MCF 10A (cell line): ENCODE measurements at regions not wholly inside any gene's neighbourhood (a gene's known extent, or its start where the extent isn't known, plus 50 kb on each side); places are given as distances from the start of the nearest gene placed in this dataset.
A peak's percentile ranks its signal among the peaks of the same experiment; 100 is the strongest.

ENCODE experiments used
- BruUV-seq: library from RNA; stranded (reverse); fragments of 400-500 nt; replicated peaks from 2 replicates; lab custom pipeline; 2021; lab: Mats Ljungman, UMichigan
- CTCF ChIA-PET: fragments of 300-600 bp; sonication (Branson Sonifier 250); formaldehyde crosslinking; extraction: SDS; loops from one replicate; lab custom pipeline; 2021; ENCODE audit warnings: antibody characterized with exemption, inconsistent platforms; lab: Yijun Ruan, JAX
- POLR2A ChIA-PET: fragments of 300-600, 350-650 bp; sonication (Branson Sonifier 250); formaldehyde crosslinking; extraction: SDS; loops from one replicate; lab custom pipeline; 2020; ENCODE audit warnings: antibody characterized with exemption, inconsistent platforms; lab: Yijun Ruan, JAX
- DNase-seq: peaks from one replicate; pipeline ENCODE4 v3.0.0-alpha.2; 2018; ENCODE audit not compliant: unreplicated experiment
- H3K27ac Mint-ChIP-seq: one replicate; pipeline ENCODE4 v1.8.0; 2022; ENCODE audit warnings: mild to moderate bottlenecking, low read depth, mixed read lengths; ENCODE audit not compliant: unreplicated experiment
- H3K27me3 Mint-ChIP-seq: one replicate; pipeline ENCODE4 v1.8.0; 2022; ENCODE audit warnings: mixed read lengths; ENCODE audit not compliant: insufficient read depth, unreplicated experiment
- H3K36me3 Mint-ChIP-seq: one replicate; pipeline ENCODE4 v1.8.0; 2022; ENCODE audit warnings: mild to moderate bottlenecking, moderate library complexity, mixed read lengths; ENCODE audit not compliant: insufficient read depth, unreplicated experiment
- H3K4me1 Mint-ChIP-seq: one replicate; pipeline ENCODE4 v1.8.0; 2022; ENCODE audit warnings: mixed read lengths; ENCODE audit not compliant: insufficient read depth, unreplicated experiment
- H3K4me3 Mint-ChIP-seq: one replicate; pipeline ENCODE4 v1.8.0; 2022; ENCODE audit warnings: mild to moderate bottlenecking, moderate library complexity, mixed read lengths; ENCODE audit not compliant: unreplicated experiment
- H3K9me3 Mint-ChIP-seq: one replicate; pipeline ENCODE4 v1.8.0; 2022; ENCODE audit warnings: mixed read lengths; ENCODE audit not compliant: unreplicated experiment
- CTCF ChIP-seq: fragments of 200-600 bp; IDR thresholded peaks from one replicate; pipeline ENCODE4 v1.8.0; 2022; ENCODE audit warnings: antibody characterized with exemption, mild to moderate bottlenecking; ENCODE audit not compliant: unreplicated experiment
- intact Hi-C: fragments of 100-400 bp; cut with micrococcal nuclease; formaldehyde crosslinking; loops from 2 replicates; pipeline ENCODE4 v1.14.1; 2022

- TF ChIP-seq CTCF: peak; percentile 6
- Mint-ChIP-seq H3K27ac (no peak overlapping the region), H3K4me3 (no peak overlapping the region), H3K27me3 (no peaks in the 10 kb centered on the region), H3K4me1 (peaks cover 6% of the 10 kb centered on the region), H3K9me3 (peaks cover 11% of the 10 kb centered on the region), H3K36me3 (no peaks in the 10 kb centered on the region)
- ChIA-PET CTCF (no interaction called here), POLR2A (no interaction called here)
- no TSS peak for BruUV-seq
- intact Hi-C loops: no loop called here
- DNase-seq: no peak
These were observed 1180.4 kb downstream of the CDH9 start for GRCh38 chr5:25858019-25858418.

- no peak for DNase-seq
- peak overlapping the region; percentile 29 for H3K4me3 Mint-ChIP-seq
- no peaks in the 10 kb centered on the region for H3K27me3 Mint-ChIP-seq
- no peak for TF ChIP-seq CTCF
- ChIA-PET POLR2A (no interaction called here), CTCF (interaction anchor here (1.0 kb wide), 1 partner anchor 478 kb away, joined by 3 read pairs; no protein-coding TSS in a partner anchor)
- intact Hi-C loops: no loop called here
- H3K4me1 Mint-ChIP-seq: peaks cover 17% of the 10 kb centered on the region
- peaks cover 5% of the 10 kb centered on the region for H3K9me3 Mint-ChIP-seq
- BruUV-seq: no TSS peak
- no peak overlapping the region for H3K27ac Mint-ChIP-seq
- H3K36me3 Mint-ChIP-seq: peaks cover 5% of the 10 kb centered on the region
These were observed 1187.1 kb downstream of the CDH9 start for GRCh38 chr5:25851301-25851700.

- H3K36me3 Mint-ChIP-seq: peaks cover 5% of the 10 kb centered on the region
- ChIA-PET CTCF (interaction anchor here (1.0 kb wide), 1 partner anchor 479 kb away, joined by 3 read pairs; no protein-coding TSS in a partner anchor), POLR2A (no interaction called here)
- no peak overlapping the region for H3K27ac Mint-ChIP-seq
- H3K27me3 Mint-ChIP-seq: no peaks in the 10 kb centered on the region
- peaks cover 7% of the 10 kb centered on the region for H3K9me3 Mint-ChIP-seq
- intact Hi-C loops: no loop called here
- H3K4me1 Mint-ChIP-seq: peaks cover 13% of the 10 kb centered on the region
- DNase-seq: peak; percentile 9
- no peak for TF ChIP-seq CTCF
- no TSS peak for BruUV-seq
- H3K4me3 Mint-ChIP-seq: peak overlapping the region; percentile 29
These were observed 1187.8 kb downstream of the CDH9 start for GRCh38 chr5:25850581-25850980.

- no peak overlapping the region for H3K4me3 Mint-ChIP-seq
- peaks cover 11% of the 10 kb centered on the region for H3K4me1 Mint-ChIP-seq
- intact Hi-C loops: no loop called here
- no peak overlapping the region for H3K27ac Mint-ChIP-seq
- H3K9me3 Mint-ChIP-seq: peaks cover 7% of the 10 kb centered on the region
- CTCF ChIA-PET: no interaction called here
- TF ChIP-seq CTCF: no peak
- no peaks in the 10 kb centered on the region for H3K27me3 Mint-ChIP-seq
- POLR2A ChIA-PET: no interaction called here
- BruUV-seq: no TSS peak
- no peak for DNase-seq
- H3K36me3 Mint-ChIP-seq: peaks cover 5% of the 10 kb centered on the region
These were observed 1189.1 kb downstream of the CDH9 start for GRCh38 chr5:25849270-25849669.
